Gastrocnemius medialis (tissue), 4 donors: ENCODE measurements at regions not wholly inside any gene's neighbourhood (a gene's known extent, or its start where the extent isn't known, plus 50 kb on each side); places are given as distances from the start of the nearest gene placed in this dataset.

Source experiments
- ATAC-seq, 2 donors: fragments of 150-250 bp; one replicate each; pipeline ENCODE4 v1.9.1; 2016
- DNase-seq, 2 donors: peaks; one replicate each; pipeline ENCODE4 v3.0.0-alpha.2; 2019
- H3K27ac ChIP-seq, 4 donors: fragments of 200-600 bp; sonication (generic); 1 replicate in 1 of 4; 2 replicates in 3 of 4; pipeline ENCODE4 v1.5.1; 2016 to 2018; ENCODE audit warnings: mild to moderate bottlenecking in 2 of 4, moderate library complexity in 1 of 4
- H3K27me3 ChIP-seq, 3 donors: fragments of 200-600 bp; sonication (generic) in 2 of 3; 1 replicate in 1 of 3; 2 replicates in 2 of 3; pipeline versions ENCODE4 v1.5.1 to v1.6.0; 2016 to 2019; ENCODE audit warnings: mild to moderate bottlenecking in 1 of 3, moderate library complexity in 1 of 3
- H3K36me3 ChIP-seq, 2 donors: fragments of 200-600 bp; sonication (generic) in 1 of 2; one replicate each; pipeline ENCODE4 v1.5.1; 2017 to 2018
- H3K4me1 ChIP-seq, 2 donors: fragments of 200-600 bp; sonication (generic) in 1 of 2; one replicate each; pipeline ENCODE4 v1.5.1; 2016 to 2017; ENCODE audit warnings: mild to moderate bottlenecking in 2 of 2
- H3K4me3 ChIP-seq, 4 donors: fragments of 200-600 bp; sonication (generic) in 3 of 4; 1 replicate in 1 of 4; 2 replicates in 3 of 4; pipeline ENCODE4 v1.5.1; 2016 to 2019; ENCODE audit warnings: mild to moderate bottlenecking in 2 of 4
- H3K9me3 ChIP-seq, 3 donors: fragments of 200-600 bp; sonication (generic) in 2 of 3; 1 replicate in 1 of 3; 2 replicates in 2 of 3; pipeline ENCODE4 v1.5.1; 2016 to 2019
- CTCF ChIP-seq, 5 experiments: fragments of 450-650 bp in 3 of 5; fragments of 200-600 bp in 2 of 5; sonication (generic) in 2 of 5; IDR thresholded peaks in 4 of 5; conservative IDR thresholded peaks in 1 of 5; 1 replicate in 4 of 5; 2 replicates in 1 of 5; pipeline ENCODE4 v1.5.1; 2016 to 2019; ENCODE audit warnings: antibody characterized with exemption in 5 of 5, mild to moderate bottlenecking in 3 of 5, moderate library complexity in 3 of 5
- POLR2A ChIP-seq, 2 donors: fragments of 450-650 bp; IDR thresholded peaks; one replicate each; pipeline ENCODE4 v1.6.1; 2017; ENCODE audit warnings: antibody characterized with exemption in 2 of 2, mild to moderate bottlenecking in 2 of 2, moderate library complexity in 2 of 2
- in situ Hi-C, 4 donors: fragments of 200-750 bp; cut with MboI; loops; one replicate each; pipeline versions ENCODE4 v1.15.0 to v1.8.0; 2017; ENCODE audit warnings: low sequenced_read_pairs in 4 of 4
- intact Hi-C: fragments of 100-400 bp; cut with DNase I; formaldehyde crosslinking; loops from one replicate; pipeline ENCODE4 v1.15.1; 2023; ENCODE audit warnings: low total_unique reads

GRCh38 chr5:68392617-68393016 is 177.1 kb downstream of the PIK3R1 start:
- Histone ChIP-seq H3K9me3 (no peaks in the 10 kb centered on the region), H3K27me3 (no peaks in the 10 kb centered on the region), H3K4me3 (no peak overlapping the region), H3K36me3 (no peaks in the 10 kb centered on the region), H3K4me1 (no peaks in the 10 kb centered on the region), H3K27ac (no peak overlapping the region)
- ATAC-seq (no peak), DNase-seq (no peak)
- intact Hi-C loops (loop anchor here (5.0 kb wide), 1 partner anchor 775 kb away; no protein-coding TSS in a partner anchor), in situ Hi-C loops (no loop called here)
- no peak for TF ChIP-seq POLR2A (IDR thresholded peaks at IDR 0.05)

GRCh38 chr5:68395302-68395701 is 179.7 kb downstream of the PIK3R1 start:
- in situ Hi-C loops: no loop called here

GRCh38 chr5:68395926-68396511 is 180.5 kb downstream of the PIK3R1 start:
- no peak for DNase-seq
- H3K9me3 ChIP-seq: no peaks in the 10 kb centered on the region
- in situ Hi-C loops (no loop called here), intact Hi-C loops (no loop called here)
- H3K4me3 ChIP-seq: no peak overlapping the region
- H3K4me1 ChIP-seq: no peaks in the 10 kb centered on the region
- H3K27me3 ChIP-seq: no peaks in the 10 kb centered on the region
- TF ChIP-seq POLR2A (IDR thresholded peaks at IDR 0.05) (no peak), CTCF (IDR thresholded peaks at IDR 0.05 in 4 of 5, conservative IDR thresholded peaks at IDR 0.05 in 1 of 5) (no peak)
- ATAC-seq: no peak
- no peak overlapping the region for H3K27ac ChIP-seq
- no peaks in the 10 kb centered on the region for H3K36me3 ChIP-seq

More at GRCh38 chr5:68395302-68395701, 179.7 kb downstream of the PIK3R1 start:
- Histone ChIP-seq H3K4me1 (no peaks in the 10 kb centered on the region), H3K27me3 (no peaks in the 10 kb centered on the region), H3K9me3 (no peaks in the 10 kb centered on the region), H3K4me3 (no peak overlapping the region), H3K36me3 (no peaks in the 10 kb centered on the region), H3K27ac (no peak overlapping the region)
- no peak for TF ChIP-seq CTCF (IDR thresholded peaks at IDR 0.05 in 4 of 5, conservative IDR thresholded peaks at IDR 0.05 in 1 of 5)
- no peak for TF ChIP-seq POLR2A (IDR thresholded peaks at IDR 0.05)
- DNase-seq (no peak), ATAC-seq (no peak)
- intact Hi-C loops: no loop called here

GRCh38 chr5:68396722-68397121 is 181.2 kb downstream of the PIK3R1 start:
- intact Hi-C loops: no loop called here
- in situ Hi-C loops: no loop called here
- H3K36me3 ChIP-seq: no peaks in the 10 kb centered on the region

More at GRCh38 chr5:68396722-68397121, 181.2 kb downstream of the PIK3R1 start:
- no peaks in the 10 kb centered on the region for H3K9me3 ChIP-seq
- no peak for ATAC-seq
- no peak overlapping the region for H3K4me3 ChIP-seq
- no peaks in the 10 kb centered on the region for H3K27me3 ChIP-seq
- DNase-seq: no peak
- TF ChIP-seq CTCF (IDR thresholded peaks at IDR 0.05 in 4 of 5, conservative IDR thresholded peaks at IDR 0.05 in 1 of 5) (no peak), POLR2A (IDR thresholded peaks at IDR 0.05) (no peak)
- H3K4me1 ChIP-seq: no peaks in the 10 kb centered on the region
- H3K27ac ChIP-seq: no peak overlapping the region
